Panc1 (cell line): ENCODE measurements at regions not wholly inside any gene's neighbourhood (a gene's known extent, or its start where the extent isn't known, plus 50 kb on each side); places are given as distances from the start of the nearest gene placed in this dataset.

ENCODE experiments used
- CTCF ChIP-seq: fragments of 450-650 bp; IDR thresholded peaks from 2 replicates; pipeline ENCODE4 v1.5.1; 2017; ENCODE audit warnings: mild to moderate bottlenecking
- POLR2AphosphoS5 ChIP-seq: IDR thresholded peaks from 2 replicates; pipeline ENCODE4 v1.6.1; 2012; ENCODE audit warnings: mild to moderate bottlenecking, low read depth, low read length, moderate library complexity

- TF ChIP-seq CTCF (no peak), POLR2AphosphoS5 (no peak)
Observed at GRCh38 chr18:40841063-40841462, 1114.0 kb upstream of the PIK3C3 start.
